ENCODE measurements at regions not wholly inside any gene's neighbourhood (a gene's known extent, or its start where the extent isn't known, plus 50 kb on each side); places are given as distances from the start of the nearest gene placed in this dataset.

GRCh38 chr12:93201990-93202389 is 175.7 kb upstream of the NUDT4 start:
- H3K4me3 ChIP-seq (ENCODE audit: low read length, poor library complexity, severe bottlenecking), result no peak overlapping the region
- H4K20me1 ChIP-seq (ENCODE audit: insufficient read depth, low read length, poor library complexity, severe bottlenecking), result no peaks in the 10 kb centered on the region
- no peak overlapping the region for H3K4me2 ChIP-seq (ENCODE audit: low read depth, low read length, poor library complexity, severe bottlenecking)
- H3K79me2 ChIP-seq (ENCODE audit: insufficient read depth, low read length), result no peaks in the 10 kb centered on the region
- no peaks in the 10 kb centered on the region for H3K9me3 ChIP-seq (ENCODE audit: insufficient read depth, low read depth, low read length)
- no peak overlapping the region for H2AFZ ChIP-seq (ENCODE audit: low read length)
- H3K27me3 ChIP-seq (ENCODE audit: insufficient read depth, low read length, poor library complexity, severe bottlenecking), result no peaks in the 10 kb centered on the region
- H3F3A ChIP-seq (ENCODE audit: low read depth), result no peaks in the 10 kb centered on the region
- H3K9ac ChIP-seq (ENCODE audit: low read depth, low read length, poor library complexity, severe bottlenecking), result no peak overlapping the region
- H3K4me1 ChIP-seq (ENCODE audit: insufficient read depth, low read length, poor library complexity, severe bottlenecking), result no peaks in the 10 kb centered on the region
- H3K9me2 ChIP-seq (replicated peaks; ENCODE audit: low read depth, low read length), result no peaks in the 10 kb centered on the region
- TF ChIP-seq CTCF (conservative IDR thresholded peaks at IDR 0.05; ENCODE audit: low read length) (no peak), EZH2phosphoT487 (IDR thresholded peaks at IDR 0.05; ENCODE audit: borderline replicate concordance) (no peak)
- no peaks in the 10 kb centered on the region for H3K36me3 ChIP-seq (ENCODE audit: insufficient read depth, low read length)

GRCh38 chr12:93202688-93203087 is 175.0 kb upstream of the NUDT4 start:
- Histone ChIP-seq H3K9ac (ENCODE audit: low read depth, low read length, poor library complexity, severe bottlenecking) (no peak overlapping the region), H3K4me1 (ENCODE audit: insufficient read depth, low read length, poor library complexity, severe bottlenecking) (no peaks in the 10 kb centered on the region), H4K20me1 (ENCODE audit: insufficient read depth, low read length, poor library complexity, severe bottlenecking) (no peaks in the 10 kb centered on the region), H3K4me2 (ENCODE audit: low read depth, low read length, poor library complexity, severe bottlenecking) (no peak overlapping the region), H2AFZ (ENCODE audit: low read length) (no peak overlapping the region), H3K36me3 (ENCODE audit: insufficient read depth, low read length) (no peaks in the 10 kb centered on the region), H3K9me3 (ENCODE audit: insufficient read depth, low read depth, low read length) (no peaks in the 10 kb centered on the region), H3K4me3 (ENCODE audit: low read length, poor library complexity, severe bottlenecking) (no peak overlapping the region), H3K9me2 (replicated peaks; ENCODE audit: low read depth, low read length) (no peaks in the 10 kb centered on the region), H3K27me3 (ENCODE audit: insufficient read depth, low read length, poor library complexity, severe bottlenecking) (no peaks in the 10 kb centered on the region), H3F3A (ENCODE audit: low read depth) (no peaks in the 10 kb centered on the region), H3K79me2 (ENCODE audit: insufficient read depth, low read length) (no peaks in the 10 kb centered on the region)
- TF ChIP-seq CTCF (conservative IDR thresholded peaks at IDR 0.05; ENCODE audit: low read length), result no peak
- no peak for TF ChIP-seq EZH2phosphoT487 (IDR thresholded peaks at IDR 0.05; ENCODE audit: borderline replicate concordance)

GRCh38 chr12:93203361-93203760 is 174.4 kb upstream of the NUDT4 start:
- no peak for TF ChIP-seq CTCF (conservative IDR thresholded peaks at IDR 0.05; ENCODE audit: low read length)
- no peak for TF ChIP-seq EZH2phosphoT487 (IDR thresholded peaks at IDR 0.05; ENCODE audit: borderline replicate concordance)
- Histone ChIP-seq H3K4me3 (ENCODE audit: low read length, poor library complexity, severe bottlenecking) (no peak overlapping the region), H4K20me1 (ENCODE audit: insufficient read depth, low read length, poor library complexity, severe bottlenecking) (no peaks in the 10 kb centered on the region), H2AFZ (ENCODE audit: low read length) (no peak overlapping the region), H3K4me1 (ENCODE audit: insufficient read depth, low read length, poor library complexity, severe bottlenecking) (no peaks in the 10 kb centered on the region), H3K9me2 (replicated peaks; ENCODE audit: low read depth, low read length) (no peaks in the 10 kb centered on the region), H3K9ac (ENCODE audit: low read depth, low read length, poor library complexity, severe bottlenecking) (no peak overlapping the region), H3K4me2 (ENCODE audit: low read depth, low read length, poor library complexity, severe bottlenecking) (no peak overlapping the region), H3K79me2 (ENCODE audit: insufficient read depth, low read length) (no peaks in the 10 kb centered on the region), H3K27me3 (ENCODE audit: insufficient read depth, low read length, poor library complexity, severe bottlenecking) (no peaks in the 10 kb centered on the region), H3K36me3 (ENCODE audit: insufficient read depth, low read length) (no peaks in the 10 kb centered on the region), H3K9me3 (ENCODE audit: insufficient read depth, low read depth, low read length) (no peaks in the 10 kb centered on the region), H3F3A (ENCODE audit: low read depth) (no peaks in the 10 kb centered on the region)
